Stimulated activated CD4-positive, alpha-beta T cell treated with anti-CD3 and anti-CD28 coated beads, TNF-alpha, amount 100 ng/mL, for 48 hours (primary cell): ENCODE measurements at regions not wholly inside any gene's neighbourhood (a gene's known extent, or its start where the extent isn't known, plus 50 kb on each side); places are given as distances from the start of the nearest gene placed in this dataset.
"Not testable (repeated sequence)": the region's sequence is repeated elsewhere in the genome, so short reads cannot be mapped to it uniquely, and the experiment has no call there.

Source experiments
- DNase-seq, 3 donors: peaks; one replicate each; pipeline ENCODE4 v3.0.0-alpha.2; 2020; ENCODE audit warnings: low read depth in 3 of 3

GRCh38 chr2:198916548-198917080 lies 541.1 kb downstream of the SATB2 start:
- DNase-seq = no peak

GRCh38 chr2:198913394-198914152 lies 544.2 kb downstream of the SATB2 start:
- DNase-seq = no peak

- DNase-seq = no peak
These were observed 548.0 kb downstream of the SATB2 start for GRCh38 chr2:198909525-198910267.

- no peak for DNase-seq
These were observed 551.7 kb downstream of the SATB2 start for GRCh38 chr2:198905881-198906612.

- DNase-seq = no peak
These were observed 555.8 kb downstream of the SATB2 start for GRCh38 chr2:198901894-198902293.

GRCh38 chr2:198900141-198900540 lies 557.6 kb downstream of the SATB2 start:
- no peak for DNase-seq

- no peak for DNase-seq
These were observed 567.2 kb downstream of the SATB2 start for GRCh38 chr2:198890490-198890889.

GRCh38 chr2:198883604-198884003 lies 574.1 kb downstream of the SATB2 start:
- DNase-seq = no peak

GRCh38 chr2:198880986-198881385 lies 576.8 kb downstream of the SATB2 start:
- no peak for DNase-seq

GRCh38 chr2:198880421-198880820 lies 577.3 kb downstream of the SATB2 start:
- no peak for DNase-seq

GRCh38 chr2:198874472-198874858 lies 583.3 kb downstream of the SATB2 start:
- DNase-seq = no peak

GRCh38 chr2:198873503-198874471 lies 584.0 kb downstream of the SATB2 start:
- no peak for DNase-seq

- no peak for DNase-seq
These were observed 594.1 kb downstream of the SATB2 start for GRCh38 chr2:198863655-198864054.

GRCh38 chr2:198861080-198861479 lies 596.7 kb downstream of the SATB2 start:
- no peak for DNase-seq

GRCh38 chr2:198857246-198857645 lies 600.5 kb downstream of the SATB2 start:
- no peak for DNase-seq

GRCh38 chr2:198855746-198856145 lies 602.0 kb downstream of the SATB2 start:
- not testable (repeated sequence) for DNase-seq

- DNase-seq = no peak
These were observed 605.5 kb downstream of the SATB2 start for GRCh38 chr2:198852248-198852647.

GRCh38 chr2:198825534-198825933 lies 632.2 kb downstream of the SATB2 start:
- DNase-seq = no peak

- no peak for DNase-seq
These were observed 640.2 kb downstream of the SATB2 start for GRCh38 chr2:198817536-198817935.

- no peak for DNase-seq
These were observed 642.1 kb downstream of the SATB2 start for GRCh38 chr2:198815626-198816025.

GRCh38 chr2:198811198-198811597 lies 646.5 kb downstream of the SATB2 start:
- DNase-seq = no peak
